ENCODE measurements at regions not wholly inside any gene's neighbourhood (a gene's known extent, or its start where the extent isn't known, plus 50 kb on each side); places are given as distances from the start of the nearest gene placed in this dataset.

DNA sequence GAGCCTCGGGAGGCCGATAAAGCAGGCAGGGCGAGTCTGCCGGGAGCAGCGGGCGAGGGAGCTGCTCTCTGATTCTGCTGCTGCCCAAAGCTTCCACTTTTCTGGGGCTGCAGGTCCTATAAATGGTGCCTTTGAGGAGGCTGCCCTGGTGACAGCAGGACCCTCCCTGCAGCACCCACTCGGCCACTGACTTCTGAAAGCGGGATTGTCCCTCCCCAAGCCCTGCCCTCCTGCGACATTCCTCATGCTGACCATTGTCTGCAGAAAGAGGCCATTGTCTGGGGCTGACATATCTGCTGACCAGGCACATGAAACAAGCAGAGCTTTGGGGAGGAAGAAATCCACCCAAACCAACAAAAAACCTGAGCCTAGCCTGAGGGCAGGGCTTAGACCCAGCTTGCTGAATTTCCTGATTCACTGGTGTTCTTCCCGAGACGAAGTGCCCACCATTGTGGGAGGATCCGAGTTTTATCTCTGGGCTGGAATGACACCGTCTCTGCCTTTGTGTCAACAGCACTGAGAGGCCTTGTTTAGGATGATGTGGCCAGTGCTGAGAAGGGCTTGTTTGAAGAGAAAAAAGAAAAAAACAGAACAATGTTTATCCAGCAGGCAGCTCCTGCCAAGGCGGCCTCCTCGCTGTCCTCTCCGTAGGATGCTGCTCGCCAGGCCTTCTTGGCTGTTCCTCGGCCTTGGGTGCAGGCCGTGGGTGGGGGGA lies 129.7 kb downstream of the MYCN start:
- Histone ChIP-seq H3K79me2 (ENCODE audit: insufficient read depth, low read length) (no peaks in the 10 kb centered on the region), H3K9me2 (ENCODE audit: low read depth, low read length) (no peaks in the 10 kb centered on the region), H3K4me2 (ENCODE audit: low read length) (no peak overlapping the region), H4K20me1 (ENCODE audit: insufficient read depth, low read length) (no peaks in the 10 kb centered on the region), H3F3A (ENCODE audit: insufficient read depth, low read length) (no peaks in the 10 kb centered on the region), H3K9me3 (ENCODE audit: low read length) (no peaks in the 10 kb centered on the region), H3K9ac (ENCODE audit: low read length) (no peak overlapping the region), H3K36me3 (ENCODE audit: insufficient read depth, low read length) (no peaks in the 10 kb centered on the region), H2AFZ (ENCODE audit: low read length) (no peak overlapping the region), H3K4me3 (ENCODE audit: low read depth, low read length, poor library complexity, severe bottlenecking) (no peak overlapping the region), H3K4me1 (ENCODE audit: insufficient read depth, low read length, severe bottlenecking) (no peaks in the 10 kb centered on the region), H3K27ac (ENCODE audit: low read depth, low read length, poor library complexity, severe bottlenecking) (no peak overlapping the region), H3K27me3 (ENCODE audit: insufficient read depth, low read length) (no peaks in the 10 kb centered on the region)
- no peak for TF ChIP-seq EZH2 (IDR thresholded peaks at IDR 0.05; ENCODE audit: borderline replicate concordance, low read length)
- TF ChIP-seq, protein P1, sequence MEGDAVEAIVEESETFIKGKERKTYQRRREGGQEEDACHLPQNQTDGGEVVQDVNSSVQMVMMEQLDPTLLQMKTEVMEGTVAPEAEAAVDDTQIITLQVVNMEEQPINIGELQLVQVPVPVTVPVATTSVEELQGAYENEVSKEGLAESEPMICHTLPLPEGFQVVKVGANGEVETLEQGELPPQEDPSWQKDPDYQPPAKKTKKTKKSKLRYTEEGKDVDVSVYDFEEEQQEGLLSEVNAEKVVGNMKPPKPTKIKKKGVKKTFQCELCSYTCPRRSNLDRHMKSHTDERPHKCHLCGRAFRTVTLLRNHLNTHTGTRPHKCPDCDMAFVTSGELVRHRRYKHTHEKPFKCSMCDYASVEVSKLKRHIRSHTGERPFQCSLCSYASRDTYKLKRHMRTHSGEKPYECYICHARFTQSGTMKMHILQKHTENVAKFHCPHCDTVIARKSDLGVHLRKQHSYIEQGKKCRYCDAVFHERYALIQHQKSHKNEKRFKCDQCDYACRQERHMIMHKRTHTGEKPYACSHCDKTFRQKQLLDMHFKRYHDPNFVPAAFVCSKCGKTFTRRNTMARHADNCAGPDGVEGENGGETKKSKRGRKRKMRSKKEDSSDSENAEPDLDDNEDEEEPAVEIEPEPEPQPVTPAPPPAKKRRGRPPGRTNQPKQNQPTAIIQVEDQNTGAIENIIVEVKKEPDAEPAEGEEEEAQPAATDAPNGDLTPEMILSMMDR (IDR thresholded peaks at IDR 0.05; ENCODE audit: low read length) = no peak

DNA sequence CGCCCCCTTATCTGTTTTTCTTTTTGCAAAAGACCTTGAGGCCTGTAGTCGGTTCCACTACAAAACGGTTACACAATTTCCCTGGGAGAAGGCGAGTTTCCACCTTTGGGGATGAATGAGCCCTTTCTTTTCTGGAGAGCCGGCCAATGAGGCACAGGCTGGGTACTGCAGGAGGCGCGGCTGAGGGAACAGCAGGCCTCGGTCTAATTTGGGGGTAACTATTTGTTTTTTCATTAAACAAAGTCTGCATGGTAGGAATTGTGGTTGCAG lies 129.2 kb downstream of the MYCN start:
- no peak overlapping the region for H3K27ac ChIP-seq (ENCODE audit: low read depth, low read length, poor library complexity, severe bottlenecking)
- TF ChIP-seq, protein P1 (IDR thresholded peaks at IDR 0.05; ENCODE audit: low read length) = no peak
- TF ChIP-seq EZH2 (IDR thresholded peaks at IDR 0.05; ENCODE audit: borderline replicate concordance, low read length) = no peak
- H3K4me1 ChIP-seq (ENCODE audit: insufficient read depth, low read length, severe bottlenecking) = no peaks in the 10 kb centered on the region
- H3K4me2 ChIP-seq (ENCODE audit: low read length) = no peak overlapping the region
- H3F3A ChIP-seq (ENCODE audit: insufficient read depth, low read length) = no peaks in the 10 kb centered on the region
- no peaks in the 10 kb centered on the region for H3K36me3 ChIP-seq (ENCODE audit: insufficient read depth, low read length)
- no peak overlapping the region for H3K9ac ChIP-seq (ENCODE audit: low read length)
- no peak overlapping the region for H2AFZ ChIP-seq (ENCODE audit: low read length)
- H3K9me2 ChIP-seq (ENCODE audit: low read depth, low read length) = no peaks in the 10 kb centered on the region
- no peak overlapping the region for H3K4me3 ChIP-seq (ENCODE audit: low read depth, low read length, poor library complexity, severe bottlenecking)
- H3K9me3 ChIP-seq (ENCODE audit: low read length) = no peaks in the 10 kb centered on the region
- no peaks in the 10 kb centered on the region for H4K20me1 ChIP-seq (ENCODE audit: insufficient read depth, low read length)
- H3K79me2 ChIP-seq (ENCODE audit: insufficient read depth, low read length) = no peaks in the 10 kb centered on the region
- H3K27me3 ChIP-seq (ENCODE audit: insufficient read depth, low read length) = no peaks in the 10 kb centered on the region

DNA sequence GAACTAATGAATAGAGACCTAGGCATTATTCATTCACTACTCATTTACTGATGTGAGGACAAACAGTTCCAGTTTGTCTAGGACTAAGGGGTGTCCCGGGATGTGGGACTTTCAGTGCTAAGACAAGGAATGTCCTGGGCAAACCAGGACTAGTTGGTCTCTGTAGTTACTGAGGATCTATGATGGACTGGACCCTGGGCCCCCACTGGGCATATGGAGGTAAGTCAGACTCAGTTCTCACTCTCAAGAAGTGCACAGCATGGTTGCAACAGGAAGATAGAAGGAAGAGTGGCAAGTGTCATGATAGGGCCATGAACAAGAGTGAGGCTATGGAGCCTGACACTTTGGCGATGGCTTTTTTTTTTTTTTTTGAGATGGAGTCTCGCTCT lies 128.2 kb downstream of the MYCN start:
- H3F3A ChIP-seq (ENCODE audit: insufficient read depth, low read length) = no peaks in the 10 kb centered on the region
- H3K9ac ChIP-seq (ENCODE audit: low read length) = no peak overlapping the region
- H3K27ac ChIP-seq (ENCODE audit: low read depth, low read length, poor library complexity, severe bottlenecking) = no peak overlapping the region
- no peaks in the 10 kb centered on the region for H3K79me2 ChIP-seq (ENCODE audit: insufficient read depth, low read length)
- H3K36me3 ChIP-seq (ENCODE audit: insufficient read depth, low read length) = no peaks in the 10 kb centered on the region
- H3K9me2 ChIP-seq (ENCODE audit: low read depth, low read length) = no peaks in the 10 kb centered on the region
- H2AFZ ChIP-seq (ENCODE audit: low read length) = no peak overlapping the region
- H3K9me3 ChIP-seq (ENCODE audit: low read length) = no peaks in the 10 kb centered on the region
- H3K4me1 ChIP-seq (ENCODE audit: insufficient read depth, low read length, severe bottlenecking) = no peaks in the 10 kb centered on the region
- no peaks in the 10 kb centered on the region for H4K20me1 ChIP-seq (ENCODE audit: insufficient read depth, low read length)
- H3K27me3 ChIP-seq (ENCODE audit: insufficient read depth, low read length) = no peaks in the 10 kb centered on the region
- H3K4me2 ChIP-seq (ENCODE audit: low read length) = no peak overlapping the region
- no peak overlapping the region for H3K4me3 ChIP-seq (ENCODE audit: low read depth, low read length, poor library complexity, severe bottlenecking)
- no peak for TF ChIP-seq EZH2 (IDR thresholded peaks at IDR 0.05; ENCODE audit: borderline replicate concordance, low read length)
- TF ChIP-seq, protein P1 (IDR thresholded peaks at IDR 0.05; ENCODE audit: low read length) = no peak
